Lung (tissue), 11 donors: ENCODE measurements at regions not wholly inside any gene's neighbourhood (a gene's known extent, or its start where the extent isn't known, plus 50 kb on each side); places are given as distances from the start of the nearest gene placed in this dataset.
A peak's percentile ranks its signal among the peaks of the same experiment; 100 is the strongest.

Experiments
- ATAC-seq: fragments of 200-7000 bp; cut with Tn5 transposase; one replicate; pipeline ENCODE4 v1.9.1; 2020; ENCODE audit warnings: moderate number of reproducible peaks; ENCODE audit not compliant: insufficient read depth, low FRiP score
- DNase-seq, 3 donors: peaks; one replicate each; pipeline ENCODE4 v3.0.0-alpha.2; 2013 to 2017
- H3K27ac ChIP-seq, 2 donors: one replicate each; pipeline ENCODE4 v1.5.1; 2013; ENCODE audit warnings: mild to moderate bottlenecking in 2 of 2, moderate library complexity in 2 of 2, control low read depth in 1 of 2, inconsistent platforms in 1 of 2, low read depth in 1 of 2, low read length in 1 of 2
- H3K27me3 ChIP-seq, 3 donors: one replicate each; pipeline ENCODE4 v1.5.1; 2013; ENCODE audit warnings: low read length in 2 of 3; ENCODE audit not compliant: control insufficient read depth in 3 of 3, insufficient read depth in 3 of 3
- H3K36me3 ChIP-seq, 4 donors: one replicate each; pipeline ENCODE4 v1.5.1; 2013; ENCODE audit warnings: low read length in 4 of 4, mild to moderate bottlenecking in 1 of 4, moderate library complexity in 1 of 4; ENCODE audit not compliant: control insufficient read depth in 4 of 4, insufficient read depth in 4 of 4
- H3K4me1 ChIP-seq, 5 donors: one replicate each; pipeline ENCODE4 v1.5.1; 2013; ENCODE audit warnings: low read length in 5 of 5, mild to moderate bottlenecking in 2 of 5, moderate library complexity in 1 of 5; ENCODE audit not compliant: control insufficient read depth in 5 of 5, insufficient read depth in 5 of 5
- H3K4me3 ChIP-seq: one replicate; pipeline ENCODE4 v1.5.1; 2013; ENCODE audit warnings: mild to moderate bottlenecking, control low read depth, moderate library complexity
- H3K9ac ChIP-seq, 2 donors: one replicate each; pipeline ENCODE4 v1.5.1; 2013; ENCODE audit warnings: low read length in 2 of 2, control low read depth in 1 of 2; ENCODE audit not compliant: insufficient read depth in 1 of 2
- H3K9me3 ChIP-seq, 4 donors: one replicate each; pipeline ENCODE4 v1.5.1; 2013; ENCODE audit warnings: low read length in 3 of 4, mild to moderate bottlenecking in 1 of 4, moderate library complexity in 1 of 4; ENCODE audit not compliant: control insufficient read depth in 4 of 4, insufficient read depth in 3 of 4
- CTCF ChIP-seq: IDR thresholded peaks from 2 replicates; pipeline ENCODE4 v1.5.1; 2012; ENCODE audit warnings: mild to moderate bottlenecking; ENCODE audit errors: control extremely low read depth, extremely low read depth
- WGBS, 2 donors: extraction: QIAGEN DNeasy Blood & Tissue Kit; methylation state at CpG; one replicate each; pipeline ENCODE4 v1.1.7; 2013; 5-methylcytosine and 5-hydroxymethylcytosine counted together
- donor health status: control.
- donor health status: control.
- donor health status: Bipolar disorder and iron deficiency.
- donor health status: healthy.
- donor health status: DM: yes; HTN: yes; CAD: no.

DNA sequence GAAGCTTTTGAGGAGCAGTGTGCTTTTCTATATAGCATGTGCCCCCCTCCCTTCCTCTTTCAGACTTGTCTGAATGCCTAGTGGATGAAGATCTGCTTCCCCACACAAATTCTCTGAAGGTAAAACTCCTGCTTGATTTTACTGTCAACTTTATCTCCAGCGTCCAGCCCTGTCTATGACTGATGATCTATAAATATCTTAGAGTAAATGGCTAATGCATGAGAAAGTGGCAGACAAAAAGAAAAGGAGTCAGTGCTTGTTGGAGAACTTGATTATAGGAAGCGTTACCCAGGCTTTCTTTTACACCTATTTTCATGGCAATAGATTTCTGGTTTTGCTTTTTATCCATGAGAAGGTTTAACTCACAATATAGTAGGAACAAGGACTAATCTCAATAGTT lies 168.3 kb upstream of the HS3ST1 start:
- TF ChIP-seq CTCF: no peak
- ATAC-seq: no peak
- Histone ChIP-seq H3K27me3 (no peaks in the 10 kb centered on the region), H3K9me3 (no peaks in the 10 kb centered on the region), H3K4me3 (no peak overlapping the region), H3K36me3 (no peaks in the 10 kb centered on the region), H3K27ac (no peak overlapping the region), H3K9ac (no peak overlapping the region), H3K4me1 (peaks cover 0 to 5% (median 0%) of the 10 kb centered on the region in 5 donors)
- DNase-seq: no peak
- WGBS, 2 donors: 75 to 86% methylated on average over 2 of the region's 2 CpGs

GRCh38 chr4:11593576-11594116 lies 165.0 kb upstream of the HS3ST1 start:
- no peaks in the 10 kb centered on the region for H3K36me3 ChIP-seq
- no peak for TF ChIP-seq CTCF
- 62 to 83% methylated on average over 7 of the region's 7 CpGs for WGBS, 2 donors
- H3K27ac ChIP-seq: no peak overlapping the region
- DNase-seq: peak in 1 of 3 donors; percentile 24
- no peak overlapping the region for H3K4me3 ChIP-seq
- H3K27me3 ChIP-seq: no peaks in the 10 kb centered on the region
- no peaks in the 10 kb centered on the region for H3K9me3 ChIP-seq
- H3K4me1 ChIP-seq: peaks cover 0 to 5% (median 0%) of the 10 kb centered on the region in 5 donors
- ATAC-seq: no peak
- no peak overlapping the region for H3K9ac ChIP-seq

DNA sequence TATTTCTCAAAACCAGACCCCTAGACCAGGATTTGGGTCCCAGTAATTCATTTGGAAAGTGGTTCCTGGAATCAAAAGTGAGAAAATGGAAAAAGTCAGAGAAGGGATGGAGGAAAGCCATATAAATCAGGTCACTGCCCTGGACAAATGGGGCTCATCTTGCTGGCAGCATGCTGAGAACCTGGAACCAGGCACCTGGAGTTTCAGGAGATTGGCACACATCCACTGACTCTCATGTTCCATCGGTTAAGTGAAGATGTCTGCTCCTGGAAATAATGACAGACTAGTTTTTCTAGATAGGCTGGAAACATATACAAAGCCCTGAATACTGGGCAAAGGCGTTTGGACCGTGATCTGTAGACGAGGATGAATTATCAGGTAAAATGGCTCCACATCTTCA lies 163.6 kb upstream of the HS3ST1 start:
- H3K27ac ChIP-seq: no peak overlapping the region
- 95 to 97% methylated on average over 4 of the region's 4 CpGs for WGBS, 2 donors

More for the DNA sequence above, 163.6 kb upstream of the HS3ST1 start:
- TF ChIP-seq CTCF: no peak
- Histone ChIP-seq H3K27me3 (no peaks in the 10 kb centered on the region), H3K4me3 (no peak overlapping the region), H3K9me3 (no peaks in the 10 kb centered on the region), H3K9ac (no peak overlapping the region), H3K4me1 (peaks cover 0 to 5% (median 0%) of the 10 kb centered on the region in 5 donors), H3K36me3 (no peaks in the 10 kb centered on the region)
- ATAC-seq: no peak
- no peak for DNase-seq
